ENCODE measurements at regions not wholly inside any gene's neighbourhood (a gene's known extent, or its start where the extent isn't known, plus 50 kb on each side); places are given as distances from the start of the nearest gene placed in this dataset.

- no peak overlapping the region for H3K27ac ChIP-seq
- TF ChIP-seq CTCF (IDR thresholded peaks at IDR 0.05) (no peak), ZFX (IDR thresholded peaks at IDR 0.05; ENCODE audit: borderline replicate concordance) (no peak)
Measured at GRCh38 chr2:11023326-11024258, 111.9 kb downstream of the KCNF1 start.

- TF ChIP-seq ZFX (IDR thresholded peaks at IDR 0.05; ENCODE audit: borderline replicate concordance) (no peak), CTCF (IDR thresholded peaks at IDR 0.05) (no peak)
- no peak overlapping the region for H3K27ac ChIP-seq
Measured at GRCh38 chr2:11024259-11024645, 112.5 kb downstream of the KCNF1 start.

- no peak overlapping the region for H3K27ac ChIP-seq
- TF ChIP-seq CTCF (IDR thresholded peaks at IDR 0.05) (no peak), ZFX (IDR thresholded peaks at IDR 0.05; ENCODE audit: borderline replicate concordance) (no peak)
Measured at GRCh38 chr2:11024687-11025086, 113.0 kb downstream of the KCNF1 start.

GRCh38 chr2:11026286-11026921 lies 114.7 kb downstream of the KCNF1 start:
- no peak for TF ChIP-seq CTCF (IDR thresholded peaks at IDR 0.05)
- no peak for TF ChIP-seq ZFX (IDR thresholded peaks at IDR 0.05; ENCODE audit: borderline replicate concordance)
- no peak overlapping the region for H3K27ac ChIP-seq

GRCh38 chr2:11027195-11027594 lies 115.5 kb downstream of the KCNF1 start:
- TF ChIP-seq CTCF (IDR thresholded peaks at IDR 0.05) (no peak), ZFX (IDR thresholded peaks at IDR 0.05; ENCODE audit: borderline replicate concordance) (no peak)
- no peak overlapping the region for H3K27ac ChIP-seq

- no peak overlapping the region for H3K27ac ChIP-seq
- no peak for TF ChIP-seq CTCF (IDR thresholded peaks at IDR 0.05)
- no peak for TF ChIP-seq ZFX (IDR thresholded peaks at IDR 0.05; ENCODE audit: borderline replicate concordance)
Measured at GRCh38 chr2:11028407-11028916, 116.7 kb downstream of the KCNF1 start.

- TF ChIP-seq CTCF (IDR thresholded peaks at IDR 0.05) (no peak), ZFX (IDR thresholded peaks at IDR 0.05; ENCODE audit: borderline replicate concordance) (no peak)
- H3K27ac ChIP-seq, result no peak overlapping the region
Measured at GRCh38 chr2:11029136-11029535, 117.4 kb downstream of the KCNF1 start.
